ENCODE measurements at regions not wholly inside any gene's neighbourhood (a gene's known extent, or its start where the extent isn't known, plus 50 kb on each side); places are given as distances from the start of the nearest gene placed in this dataset.

DNA sequence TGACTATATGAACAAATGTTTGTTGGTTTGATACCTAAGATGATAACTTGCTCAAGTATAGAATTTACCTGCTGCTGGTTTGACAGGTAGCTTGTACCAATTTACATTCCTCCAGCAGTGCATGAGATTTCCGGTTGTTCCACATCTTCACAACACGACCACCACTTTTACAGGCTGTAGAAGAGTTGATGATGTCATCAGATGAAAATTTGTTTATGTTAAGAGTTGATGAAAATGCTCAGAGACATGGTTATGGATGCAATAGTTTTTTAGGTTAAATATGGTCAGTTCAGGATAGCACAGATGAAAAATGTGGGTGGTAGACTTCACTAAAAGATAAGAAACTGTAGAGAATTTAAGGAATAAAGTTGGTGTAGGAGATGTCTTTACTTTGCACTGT is 468.3 kb downstream of the PCDH18 start:
- no peak for TF ChIP-seq CTCF (IDR thresholded peaks at IDR 0.05)

DNA sequence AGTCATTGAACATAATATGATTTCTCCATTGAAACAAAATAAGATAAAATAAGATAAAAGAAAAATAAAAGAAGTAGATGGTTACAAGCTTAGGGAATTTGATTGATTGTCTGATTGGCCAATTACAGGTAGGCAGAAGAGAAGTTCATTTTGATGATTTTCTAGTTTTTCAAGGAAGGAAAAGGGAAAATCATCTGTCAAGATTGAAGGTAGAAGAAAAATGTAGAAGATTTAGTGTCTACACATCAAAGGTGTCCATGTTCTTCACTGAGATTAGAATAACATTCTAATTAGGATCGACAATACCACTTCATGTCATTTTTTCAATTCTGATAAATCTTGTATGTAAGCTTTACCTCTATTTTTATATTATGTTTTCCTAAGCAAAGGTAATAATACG is 489.1 kb downstream of the PCDH18 start:
- TF ChIP-seq CTCF (IDR thresholded peaks at IDR 0.05) = no peak

DNA sequence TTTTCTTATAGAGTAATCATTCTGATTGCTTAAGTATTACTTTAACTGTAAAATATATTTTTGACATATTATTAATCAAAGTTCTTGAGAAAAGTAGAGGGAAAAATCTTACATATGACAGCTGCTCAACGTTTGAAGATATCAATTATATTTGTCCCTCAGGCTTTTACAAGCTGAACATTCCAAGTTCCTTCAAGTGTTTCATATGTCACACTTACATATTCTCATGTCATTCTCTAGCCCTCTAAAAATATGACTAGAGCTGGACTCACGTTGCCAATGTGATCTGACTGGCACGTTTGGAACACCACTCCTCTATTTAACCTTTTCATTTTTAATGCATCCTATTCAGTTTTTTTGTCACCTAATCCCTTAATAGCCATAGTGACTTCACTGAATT is 492.9 kb downstream of the PCDH18 start:
- no peak for TF ChIP-seq CTCF (IDR thresholded peaks at IDR 0.05)

GRCh38 chr4:137032222-137032621 is 500.1 kb downstream of the PCDH18 start:
- no peak for TF ChIP-seq CTCF (IDR thresholded peaks at IDR 0.05)

GRCh38 chr4:137029026-137029425 is 503.3 kb downstream of the PCDH18 start:
- no peak for TF ChIP-seq CTCF (IDR thresholded peaks at IDR 0.05)

DNA sequence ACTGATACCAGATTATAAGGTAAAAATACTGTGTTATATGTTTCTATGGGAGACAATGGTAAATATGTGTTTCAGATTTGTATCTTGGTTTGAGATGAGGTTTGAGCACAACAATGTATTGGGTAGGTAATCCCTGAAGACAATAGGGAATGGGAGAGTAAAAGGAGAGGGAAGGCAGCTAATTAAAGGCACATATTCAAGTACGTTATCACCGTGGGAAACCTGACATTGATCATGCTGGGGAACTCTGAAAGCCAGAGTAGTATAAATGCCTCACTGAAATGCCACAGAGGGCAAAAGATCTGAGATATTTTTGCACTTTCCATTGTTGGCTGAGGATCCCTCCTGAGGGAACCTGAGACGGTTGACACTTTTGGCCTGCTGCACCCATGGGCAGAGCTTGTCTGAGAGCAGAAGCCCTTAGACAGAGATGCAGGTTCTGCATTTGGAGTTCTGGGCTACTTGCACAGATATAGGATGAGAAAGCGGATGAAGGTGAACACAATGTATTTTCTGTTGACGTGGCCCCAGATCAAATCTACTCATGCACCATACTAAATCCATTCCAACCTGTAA is 506.7 kb downstream of the PCDH18 start:
- TF ChIP-seq CTCF (IDR thresholded peaks at IDR 0.05) = no peak

GRCh38 chr4:137015426-137016409 is 516.6 kb downstream of the PCDH18 start:
- no peak for TF ChIP-seq CTCF (IDR thresholded peaks at IDR 0.05)

Measured in LNCAP (cell line).